H9 (cell line): ENCODE measurements at regions not wholly inside any gene's neighbourhood (a gene's known extent, or its start where the extent isn't known, plus 50 kb on each side); places are given as distances from the start of the nearest gene placed in this dataset.

Experiments used
- DNase-seq: peaks from one replicate; pipeline ENCODE4 v3.0.0-alpha.2; 2017
- H2AFZ ChIP-seq: one replicate; pipeline ENCODE4 v1.6.1; 2013; ENCODE audit warnings: mild to moderate bottlenecking, low read length, control low read depth, moderate library complexity
- H2AK5ac ChIP-seq: 2 replicates; pipeline ENCODE4 v1.6.1; 2013; ENCODE audit warnings: low read length, control low read depth, mixed read lengths; ENCODE audit not compliant: insufficient read length
- H2BK120ac ChIP-seq: one replicate; pipeline ENCODE4 v1.6.1; 2013; ENCODE audit warnings: low read depth, mild to moderate bottlenecking, low read length, control low read depth, inconsistent platforms; ENCODE audit not compliant: poor library complexity, severe bottlenecking
- H2BK12ac ChIP-seq: 2 replicates; pipeline ENCODE4 v1.6.1; 2013; ENCODE audit warnings: low read length, control low read depth, mixed read lengths, low read depth; ENCODE audit not compliant: insufficient read length
- H2BK15ac ChIP-seq: 2 replicates; pipeline ENCODE4 v1.6.1; 2013; ENCODE audit warnings: low read depth, low read length, control low read depth
- H2BK20ac ChIP-seq: one replicate; pipeline ENCODE4 v1.6.1; 2013; ENCODE audit warnings: low read depth, mild to moderate bottlenecking, low read length, control low read depth, inconsistent platforms; ENCODE audit not compliant: poor library complexity, severe bottlenecking
- H2BK5ac ChIP-seq: 2 replicates; pipeline ENCODE4 v1.6.1; 2013; ENCODE audit warnings: low read length, control low read depth, mixed read lengths; ENCODE audit not compliant: insufficient read length
- H3K14ac ChIP-seq: 2 replicates; pipeline ENCODE4 v1.6.1; 2013; ENCODE audit warnings: low read length, control low read depth; ENCODE audit not compliant: insufficient read depth
- H3K18ac ChIP-seq: 2 replicates; pipeline ENCODE4 v1.6.1; 2013; ENCODE audit warnings: low read depth, mild to moderate bottlenecking, mixed read lengths, low read length, control low read depth; ENCODE audit not compliant: insufficient read length
- H3K23ac ChIP-seq: 2 replicates; pipeline ENCODE4 v1.6.1; 2013; ENCODE audit warnings: low read length, control low read depth, mixed read lengths, low read depth; ENCODE audit not compliant: insufficient read length
- H3K23me2 ChIP-seq: 2 replicates; pipeline ENCODE4 v1.6.1; 2013; ENCODE audit warnings: low read depth, mild to moderate bottlenecking, mixed read lengths, low read length, control low read depth; ENCODE audit not compliant: insufficient read length, poor library complexity, severe bottlenecking
- H3K27ac ChIP-seq: 2 replicates; pipeline ENCODE4 v1.5.1; 2013; ENCODE audit warnings: low read length, control low read depth, mixed read lengths, low read depth; ENCODE audit not compliant: insufficient read length
- H3K27me3 ChIP-seq: 2 replicates; pipeline ENCODE4 v1.6.1; 2013; ENCODE audit warnings: low read length, control low read depth, inconsistent platforms; ENCODE audit not compliant: insufficient read depth
- H3K4ac ChIP-seq: 2 replicates; pipeline ENCODE4 v1.6.1; 2013; ENCODE audit warnings: low read depth, mild to moderate bottlenecking, control low read depth, inconsistent platforms, low read length, moderate library complexity
- H3K4me1 ChIP-seq: 2 replicates; pipeline ENCODE4 v1.6.1; 2013; ENCODE audit warnings: low read length, control low read depth, inconsistent platforms; ENCODE audit not compliant: insufficient read depth
- H3K4me2 ChIP-seq: 2 replicates; pipeline ENCODE4 v1.6.1; 2013; ENCODE audit warnings: low read length, control low read depth, mixed read lengths; ENCODE audit not compliant: insufficient read length, insufficient read depth
- H3K56ac ChIP-seq: 2 replicates; pipeline ENCODE4 v1.6.1; 2013; ENCODE audit warnings: low read depth, mild to moderate bottlenecking, mixed read lengths, low read length, control low read depth; ENCODE audit not compliant: insufficient read length
- H3K79me1 ChIP-seq: 2 replicates; pipeline ENCODE4 v1.6.1; 2013; ENCODE audit warnings: low read depth, mild to moderate bottlenecking, moderate library complexity, low read length, control low read depth, inconsistent platforms; ENCODE audit not compliant: insufficient read depth, poor library complexity, severe bottlenecking
- H3K79me2 ChIP-seq: 2 replicates; pipeline ENCODE4 v1.6.1; 2013; ENCODE audit warnings: low read length, control low read depth, inconsistent platforms; ENCODE audit not compliant: insufficient read depth
- H3K9ac ChIP-seq: 2 replicates; pipeline ENCODE4 v1.6.1; 2013; ENCODE audit warnings: low read length, control low read depth, mixed read lengths; ENCODE audit not compliant: insufficient read length; ENCODE audit errors: extremely low read depth
- H3K9me3 ChIP-seq: one replicate; pipeline ENCODE4 v1.6.1; 2013; ENCODE audit warnings: low read depth, low read length, inconsistent platforms; ENCODE audit not compliant: control insufficient read depth
- H3T11ph ChIP-seq: one replicate; pipeline ENCODE4 v1.6.1; 2013; ENCODE audit warnings: mild to moderate bottlenecking, low read length, control low read depth, inconsistent platforms
- H4K20me1 ChIP-seq: one replicate; pipeline ENCODE4 v1.6.1; 2013; ENCODE audit not compliant: control insufficient read depth, insufficient read length, insufficient read depth
- H4K5ac ChIP-seq: 2 replicates; pipeline ENCODE4 v1.6.1; 2013; ENCODE audit warnings: low read depth, mild to moderate bottlenecking, mixed read lengths, low read length, control low read depth; ENCODE audit not compliant: insufficient read length
- H4K8ac ChIP-seq: replicated peaks from 2 replicates; pipeline ENCODE4 v1.6.1; 2013; ENCODE audit warnings: low read length, control low read depth, mixed read lengths, low read depth; ENCODE audit not compliant: insufficient read length
- H4K91ac ChIP-seq: 2 replicates; pipeline ENCODE4 v1.6.1; 2013; ENCODE audit warnings: low read depth, mild to moderate bottlenecking, moderate library complexity, mixed read lengths, low read length, control low read depth; ENCODE audit not compliant: insufficient read length
- H3K27ac Mint-ChIP-seq, 3 experiments: 2 replicates in 2 of 3; 3 replicates in 1 of 3; pipeline ENCODE4 v1.8.0; 2020 to 2021; ENCODE audit warnings: mixed read lengths in 3 of 3, mild to moderate bottlenecking in 1 of 3, moderate library complexity in 1 of 3
- H3K27me3 Mint-ChIP-seq: 2 replicates; pipeline ENCODE4 v1.8.0; 2021; ENCODE audit warnings: low read depth, mild to moderate bottlenecking, moderate library complexity, mixed read lengths
- H3K36me3 Mint-ChIP-seq, 3 experiments: 2 replicates in 2 of 3; 3 replicates in 1 of 3; pipeline ENCODE4 v1.8.0; 2020 to 2021; ENCODE audit warnings: low read depth in 3 of 3, mixed read lengths in 3 of 3; ENCODE audit not compliant: insufficient read depth in 1 of 3
- H3K4me1 Mint-ChIP-seq, 2 experiments: 2 replicates each; pipeline ENCODE4 v1.8.0; 2020; ENCODE audit warnings: mixed read lengths in 2 of 2
- H3K4me3 Mint-ChIP-seq, 2 experiments: 2 replicates in 1 of 2; 3 replicates in 1 of 2; pipeline ENCODE4 v1.8.0; 2020 to 2021; ENCODE audit warnings: mild to moderate bottlenecking in 2 of 2, mixed read lengths in 2 of 2, moderate library complexity in 1 of 2
- H3K9me3 Mint-ChIP-seq, 2 experiments: 2 replicates in 1 of 2; 3 replicates in 1 of 2; pipeline ENCODE4 v1.8.0; 2020; ENCODE audit warnings: mild to moderate bottlenecking in 2 of 2, mixed read lengths in 2 of 2, moderate library complexity in 1 of 2
- CTCF ChIP-seq: fragments of 200-600 bp; sonication (generic); conservative IDR thresholded peaks from 3 replicates; pipeline ENCODE4 v1.8.0; 2021; ENCODE audit warnings: antibody characterized with exemption, mild to moderate bottlenecking
- WGBS: extraction: QIAGEN DNeasy Blood & Tissue Kit; methylation state at CpG from one replicate; pipeline ENCODE4 v1.1.7; 2013; ENCODE audit warnings: missing lambda C conversion rate, low lambda C conversion rate, mixed read lengths; ENCODE audit not compliant: insufficient read length; ENCODE audit errors: extremely low coverage; 5-methylcytosine and 5-hydroxymethylcytosine counted together

- H3K27me3 Mint-ChIP-seq = peaks cover 37% of the 10 kb centered on the region
- Histone ChIP-seq H2BK12ac (no peak overlapping the region), H3K23me2 (no peaks in the 10 kb centered on the region), H3K79me1 (no peaks in the 10 kb centered on the region), H3K79me2 (no peaks in the 10 kb centered on the region), H2BK120ac (no peak overlapping the region), H2BK20ac (no peak overlapping the region), H3T11ph (no peak overlapping the region), H3K4ac (no peak overlapping the region), H3K56ac (no peak overlapping the region), H4K8ac (no peak overlapping the region), H3K9me3 (no peaks in the 10 kb centered on the region), H3K18ac (no peak overlapping the region), H3K14ac (no peak overlapping the region; the same call in 1 of the 2 replicates), H3K27me3 (no peaks in the 10 kb centered on the region), H2AFZ (no peak overlapping the region), H3K27ac (no peak overlapping the region), H2BK5ac (no peak overlapping the region), H3K23ac (no peak overlapping the region), H4K20me1 (no peaks in the 10 kb centered on the region), H3K4me1 (no peaks in the 10 kb centered on the region), H2AK5ac (no peak overlapping the region), H4K5ac (no peak overlapping the region), H3K9ac (no peak overlapping the region), H2BK15ac (no peak overlapping the region), H3K4me2 (no peak overlapping the region), H4K91ac (no peak overlapping the region)
- H3K27ac Mint-ChIP-seq = no peak overlapping the region
- WGBS = no CpG with 5 or more reads among the region's 15 CpGs
- no peak for DNase-seq
- TF ChIP-seq CTCF = no peak
- no peaks in the 10 kb centered on the region; a peak in 1 of 7 replicates for H3K36me3 Mint-ChIP-seq
- peaks cover 2 to 3% of the 10 kb centered on the region in 2 experiments; a peak in 2 of 5 replicates for H3K9me3 Mint-ChIP-seq
- no peak overlapping the region for H3K4me3 Mint-ChIP-seq
- H3K4me1 Mint-ChIP-seq = no peaks in the 10 kb centered on the region
Measured at GRCh38 chr13:111980146-111980929, 86.6 kb upstream of the SOX1 start.
